Panc1 (cell line): ENCODE measurements at regions not wholly inside any gene's neighbourhood (a gene's known extent, or its start where the extent isn't known, plus 50 kb on each side); places are given as distances from the start of the nearest gene placed in this dataset.

ENCODE experiments used
- ATAC-seq: fragments of 200-7000 bp; cut with Tn5 transposase; 2 replicates; pipeline ENCODE4 v1.9.1; 2020; ENCODE audit warnings: mild to moderate bottlenecking, moderate library complexity
- BruUV-seq: library from RNA; stranded (reverse); fragments of 400-500 nt; replicated peaks from 2 replicates; lab custom pipeline; 2021; lab: Mats Ljungman, UMichigan
- CTCF ChIA-PET: fragments of 300-600 bp; sonication (Branson Sonifier 250); formaldehyde crosslinking; loops from one replicate; lab custom pipeline; 2022; ENCODE audit warnings: antibody characterized with exemption; lab: Charles Lee
- POLR2A ChIA-PET: fragments of 300-600 bp; sonication (Branson Sonifier 250); formaldehyde crosslinking; loops from one replicate; lab custom pipeline; 2022; ENCODE audit warnings: antibody characterized with exemption; lab: Charles Lee
- DNase-seq: peaks from one replicate; pipeline ENCODE4 v3.0.0-alpha.2; 2010; ENCODE audit warnings: low read depth, low spot score
- H3K27ac ChIP-seq: 2 replicates; pipeline ENCODE4 v1.5.1; 2011; ENCODE audit warnings: mild to moderate bottlenecking, low read length, inconsistent platforms
- H3K27me3 ChIP-seq: fragments of 200-500 bp; sonication (Bioruptor generic); 2 replicates; pipeline ENCODE4 v1.6.0; 2014; ENCODE audit warnings: low read length, inconsistent platforms; ENCODE audit not compliant: control insufficient read depth, insufficient read depth
- H3K36me3 ChIP-seq: fragments of 200-500 bp; sonication (Bioruptor generic); 2 replicates; pipeline ENCODE4 v1.5.1; 2014; ENCODE audit warnings: inconsistent platforms, mild to moderate bottlenecking, low read length, moderate library complexity; ENCODE audit not compliant: control insufficient read depth, insufficient read depth
- H3K4me1 ChIP-seq: 2 replicates; pipeline ENCODE4 v1.5.1; 2011; ENCODE audit warnings: inconsistent platforms, mild to moderate bottlenecking, low read length, moderate library complexity; ENCODE audit not compliant: control insufficient read depth, insufficient read depth
- H3K4me3 ChIP-seq, 2 experiments: 2 replicates each; pipeline ENCODE4 v1.5.1; 2011 to 2012; ENCODE audit warnings: low read depth in 2 of 2, low read length in 2 of 2, mild to moderate bottlenecking in 2 of 2, inconsistent platforms in 1 of 2, moderate library complexity in 1 of 2
- H3K9me3 ChIP-seq: fragments of 200-500 bp; sonication (Bioruptor generic); 2 replicates; pipeline ENCODE4 v1.5.1; 2014; ENCODE audit warnings: low read depth, mild to moderate bottlenecking, inconsistent platforms, low read length, moderate library complexity; ENCODE audit not compliant: control insufficient read depth, insufficient read depth
- CTCF ChIP-seq: fragments of 450-650 bp; IDR thresholded peaks from 2 replicates; pipeline ENCODE4 v1.5.1; 2017; ENCODE audit warnings: mild to moderate bottlenecking
- POLR2AphosphoS5 ChIP-seq: IDR thresholded peaks from 2 replicates; pipeline ENCODE4 v1.6.1; 2012; ENCODE audit warnings: mild to moderate bottlenecking, low read depth, low read length, moderate library complexity
- SIN3A ChIP-seq: IDR thresholded peaks from 2 replicates; pipeline ENCODE4 v1.6.1; 2012; ENCODE audit warnings: low read depth, mild to moderate bottlenecking, low read length, moderate library complexity, borderline replicate concordance; ENCODE audit not compliant: insufficient read depth
- TCF7L2 ChIP-seq: IDR thresholded peaks from 2 replicates; pipeline ENCODE4 v1.6.1; 2011; ENCODE audit warnings: mild to moderate bottlenecking, low read depth, low read length, inconsistent platforms
- in situ Hi-C: cut with HindIII; loops from 2 replicates; pipeline ENCODE4 v1.10.0; 2016; ENCODE audit warnings: low sequenced_read_pairs, low pct_unique_long_range_greater_than_20kb
- intact Hi-C: fragments of 100-400 bp; cut with micrococcal nuclease; formaldehyde crosslinking; loops from one replicate; pipeline ENCODE4 v1.10.0; 2022; ENCODE audit not compliant: unreplicated experiment
- TF ChIP-seq, protein P1 (sequence below), 2 experiments: IDR thresholded peaks; 2 replicates each; pipeline ENCODE4 v1.6.1; 2011 to 2012; ENCODE audit warnings: low read depth in 2 of 2, control low read depth in 1 of 2, low read length in 1 of 2, mild to moderate bottlenecking in 1 of 2, moderate library complexity in 1 of 2; ENCODE audit not compliant: insufficient read depth in 1 of 2

GRCh38 chr10:78617115-78617514 is 451.7 kb upstream of the ZMIZ1 start:
- ChIA-PET CTCF (no interaction called here), POLR2A (no interaction called here)
- TF ChIP-seq TCF7L2 (no peak), CTCF (no peak), POLR2AphosphoS5 (no peak), SIN3A (no peak)
- TF ChIP-seq, protein P1, sequence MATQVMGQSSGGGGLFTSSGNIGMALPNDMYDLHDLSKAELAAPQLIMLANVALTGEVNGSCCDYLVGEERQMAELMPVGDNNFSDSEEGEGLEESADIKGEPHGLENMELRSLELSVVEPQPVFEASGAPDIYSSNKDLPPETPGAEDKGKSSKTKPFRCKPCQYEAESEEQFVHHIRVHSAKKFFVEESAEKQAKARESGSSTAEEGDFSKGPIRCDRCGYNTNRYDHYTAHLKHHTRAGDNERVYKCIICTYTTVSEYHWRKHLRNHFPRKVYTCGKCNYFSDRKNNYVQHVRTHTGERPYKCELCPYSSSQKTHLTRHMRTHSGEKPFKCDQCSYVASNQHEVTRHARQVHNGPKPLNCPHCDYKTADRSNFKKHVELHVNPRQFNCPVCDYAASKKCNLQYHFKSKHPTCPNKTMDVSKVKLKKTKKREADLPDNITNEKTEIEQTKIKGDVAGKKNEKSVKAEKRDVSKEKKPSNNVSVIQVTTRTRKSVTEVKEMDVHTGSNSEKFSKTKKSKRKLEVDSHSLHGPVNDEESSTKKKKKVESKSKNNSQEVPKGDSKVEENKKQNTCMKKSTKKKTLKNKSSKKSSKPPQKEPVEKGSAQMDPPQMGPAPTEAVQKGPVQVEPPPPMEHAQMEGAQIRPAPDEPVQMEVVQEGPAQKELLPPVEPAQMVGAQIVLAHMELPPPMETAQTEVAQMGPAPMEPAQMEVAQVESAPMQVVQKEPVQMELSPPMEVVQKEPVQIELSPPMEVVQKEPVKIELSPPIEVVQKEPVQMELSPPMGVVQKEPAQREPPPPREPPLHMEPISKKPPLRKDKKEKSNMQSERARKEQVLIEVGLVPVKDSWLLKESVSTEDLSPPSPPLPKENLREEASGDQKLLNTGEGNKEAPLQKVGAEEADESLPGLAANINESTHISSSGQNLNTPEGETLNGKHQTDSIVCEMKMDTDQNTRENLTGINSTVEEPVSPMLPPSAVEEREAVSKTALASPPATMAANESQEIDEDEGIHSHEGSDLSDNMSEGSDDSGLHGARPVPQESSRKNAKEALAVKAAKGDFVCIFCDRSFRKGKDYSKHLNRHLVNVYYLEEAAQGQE (IDR thresholded peaks at IDR 0.05; ENCODE audit: insufficient read depth in 1 of 2, low read depth in 2 of 2, low read length in 1 of 2) = no peak
- Histone ChIP-seq H3K27me3 (peaks cover 10% of the 10 kb centered on the region), H3K27ac (no peak overlapping the region), H3K9me3 (no peaks in the 10 kb centered on the region), H3K4me3 (no peak overlapping the region), H3K4me1 (no peaks in the 10 kb centered on the region; the same call in 1 of the 2 replicates), H3K36me3 (no peaks in the 10 kb centered on the region)
- intact Hi-C loops = no loop called here
- DNase-seq (no peak), ATAC-seq (no peak)
- no TSS peak for BruUV-seq
- in situ Hi-C loops = no loop called here

DNA sequence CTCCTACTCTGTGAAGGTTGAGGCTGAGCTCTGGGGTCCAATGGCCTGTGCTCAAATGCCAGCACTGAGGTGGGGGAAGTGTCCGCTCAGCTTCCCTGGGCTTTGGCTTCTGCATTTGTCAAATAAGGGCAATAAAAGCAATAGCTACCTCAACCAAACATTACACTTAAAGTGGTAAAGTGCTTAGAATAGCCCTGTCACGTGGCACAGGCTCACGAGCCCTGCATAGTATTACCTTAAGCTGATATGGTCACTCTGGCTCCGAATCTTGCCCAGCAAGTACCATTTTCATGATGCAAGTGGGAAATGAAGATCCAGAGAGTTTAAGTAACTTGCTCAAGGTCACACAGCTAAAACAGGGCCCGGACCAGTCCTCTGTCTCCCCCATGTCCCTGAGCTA is 451.1 kb upstream of the ZMIZ1 start:
- H3K27ac ChIP-seq = no peak overlapping the region
- intact Hi-C loops = no loop called here
- in situ Hi-C loops = no loop called here
- CTCF ChIA-PET = no interaction called here
- ATAC-seq (no peak), DNase-seq (no peak)
- peaks cover 14% of the 10 kb centered on the region for H3K27me3 ChIP-seq
- POLR2A ChIA-PET = no interaction called here
- TF ChIP-seq TCF7L2 (no peak), CTCF (no peak), POLR2AphosphoS5 (no peak), SIN3A (no peak)
- TF ChIP-seq, protein P1 (IDR thresholded peaks at IDR 0.05; ENCODE audit: insufficient read depth in 1 of 2, low read depth in 2 of 2, low read length in 1 of 2) = no peak
- no peaks in the 10 kb centered on the region; the same call in 1 of the 2 replicates for H3K4me1 ChIP-seq
- no TSS peak for BruUV-seq
- H3K9me3 ChIP-seq = no peaks in the 10 kb centered on the region
- H3K4me3 ChIP-seq = no peak overlapping the region
- no peaks in the 10 kb centered on the region for H3K36me3 ChIP-seq
